HG03565 (cell line): ENCODE measurements at regions not wholly inside any gene's neighbourhood (a gene's known extent, or its start where the extent isn't known, plus 50 kb on each side); places are given as distances from the start of the nearest gene placed in this dataset.
"Not testable (repeated sequence)": the region's sequence is repeated elsewhere in the genome, so short reads cannot be mapped to it uniquely, and the experiment has no call there.

Source experiments
- ATAC-seq: cut with Tn5 transposase; IDR thresholded peaks from one replicate; pipeline ENCODE4 v1.9.1; 2021; ENCODE audit warnings: mild to moderate bottlenecking, moderate library complexity; ENCODE audit not compliant: unreplicated experiment

- not testable (repeated sequence) for ATAC-seq
These were observed 4390.6 kb upstream of the TPTE start for GRCh38 chr21:6130734-6131133.

GRCh38 chr21:6133373-6133772, 4388.0 kb upstream of the TPTE start:
- ATAC-seq = not testable (repeated sequence)

GRCh38 chr21:6133852-6134630, 4387.3 kb upstream of the TPTE start:
- not testable (repeated sequence) for ATAC-seq

GRCh38 chr21:6136732-6137131, 4384.7 kb upstream of the TPTE start:
- ATAC-seq = not testable (repeated sequence)

GRCh38 chr21:6138244-6139136, 4382.9 kb upstream of the TPTE start:
- not testable (repeated sequence) for ATAC-seq

GRCh38 chr21:6139331-6139730, 4382.1 kb upstream of the TPTE start:
- not testable (repeated sequence) for ATAC-seq

- ATAC-seq = not testable (repeated sequence)
These were observed 4381.5 kb upstream of the TPTE start for GRCh38 chr21:6139862-6140261.

GRCh38 chr21:6140467-6141137, 4380.8 kb upstream of the TPTE start:
- ATAC-seq = not testable (repeated sequence)

GRCh38 chr21:6141138-6141474, 4380.3 kb upstream of the TPTE start:
- ATAC-seq = not testable (repeated sequence)

- not testable (repeated sequence) for ATAC-seq
These were observed 4368.2 kb upstream of the TPTE start for GRCh38 chr21:6153154-6153553.

- not testable (repeated sequence) for ATAC-seq
These were observed 4366.7 kb upstream of the TPTE start for GRCh38 chr21:6154524-6155320.

GRCh38 chr21:6156712-6157389, 4364.5 kb upstream of the TPTE start:
- not testable (repeated sequence) for ATAC-seq

GRCh38 chr21:6157515-6157914, 4363.9 kb upstream of the TPTE start:
- not testable (repeated sequence) for ATAC-seq

- not testable (repeated sequence) for ATAC-seq
These were observed 4363.2 kb upstream of the TPTE start for GRCh38 chr21:6158171-6158570.
